ENCODE measurements at regions not wholly inside any gene's neighbourhood (a gene's known extent, or its start where the extent isn't known, plus 50 kb on each side); places are given as distances from the start of the nearest gene placed in this dataset.

- TF ChIP-seq CTCF (IDR thresholded peaks at IDR 0.05; ENCODE audit: low read depth, low read length, missing control alignments), result no peak
- H3K4me3 ChIP-seq (replicated peaks; ENCODE audit: low read depth, low read length), result no peak overlapping the region
- no peak for DNase-seq (ENCODE audit: extremely low read depth, low read depth)
Measured at GRCh38 chr15:47473106-47473725, 244.1 kb upstream of the SEMA6D start.

- TF ChIP-seq CTCF (IDR thresholded peaks at IDR 0.05; ENCODE audit: low read depth, low read length, missing control alignments), result no peak
- no peak overlapping the region for H3K4me3 ChIP-seq (replicated peaks; ENCODE audit: low read depth, low read length)
- DNase-seq (ENCODE audit: extremely low read depth, low read depth), result no peak
Measured at GRCh38 chr15:47473832-47474231, 243.5 kb upstream of the SEMA6D start.

GRCh38 chr15:47475336-47475735 lies 242.0 kb upstream of the SEMA6D start:
- DNase-seq (ENCODE audit: extremely low read depth, low read depth), result no peak
- TF ChIP-seq CTCF (IDR thresholded peaks at IDR 0.05; ENCODE audit: low read depth, low read length, missing control alignments), result no peak
- no peak overlapping the region for H3K4me3 ChIP-seq (replicated peaks; ENCODE audit: low read depth, low read length)

- TF ChIP-seq CTCF (IDR thresholded peaks at IDR 0.05; ENCODE audit: low read depth, low read length, missing control alignments), result no peak
- no peak overlapping the region for H3K4me3 ChIP-seq (replicated peaks; ENCODE audit: low read depth, low read length)
- no peak for DNase-seq (ENCODE audit: extremely low read depth, low read depth)
Measured at GRCh38 chr15:47477341-47477740, 240.0 kb upstream of the SEMA6D start.

GRCh38 chr15:47484059-47484458 lies 233.2 kb upstream of the SEMA6D start:
- no peak for TF ChIP-seq CTCF (IDR thresholded peaks at IDR 0.05; ENCODE audit: low read depth, low read length, missing control alignments)
- DNase-seq (ENCODE audit: extremely low read depth, low read depth), result no peak
- H3K4me3 ChIP-seq (replicated peaks; ENCODE audit: low read depth, low read length), result no peak overlapping the region

GRCh38 chr15:47484997-47485396 lies 232.3 kb upstream of the SEMA6D start:
- TF ChIP-seq CTCF (IDR thresholded peaks at IDR 0.05; ENCODE audit: low read depth, low read length, missing control alignments), result no peak
- no peak for DNase-seq (ENCODE audit: extremely low read depth, low read depth)
- no peak overlapping the region for H3K4me3 ChIP-seq (replicated peaks; ENCODE audit: low read depth, low read length)

- DNase-seq (ENCODE audit: extremely low read depth, low read depth), result no peak
- H3K4me3 ChIP-seq (replicated peaks; ENCODE audit: low read depth, low read length), result no peak overlapping the region
- no peak for TF ChIP-seq CTCF (IDR thresholded peaks at IDR 0.05; ENCODE audit: low read depth, low read length, missing control alignments)
Measured at GRCh38 chr15:47485419-47485818, 231.9 kb upstream of the SEMA6D start.
